K562 (cell line): ENCODE measurements at regions not wholly inside any gene's neighbourhood (a gene's known extent, or its start where the extent isn't known, plus 50 kb on each side); places are given as distances from the start of the nearest gene placed in this dataset.

Source experiments
- POLR2A ChIP-seq: fragments of 450-650 bp; conservative IDR thresholded peaks from 2 replicates; pipeline ENCODE4 v1.6.1; 2016
- TF ChIP-seq, protein P1 (sequence below), 3 experiments: IDR thresholded peaks in 2 of 3; conservative IDR thresholded peaks in 1 of 3; 2 replicates each; pipeline ENCODE4 v1.5.1; 2011 to 2012; ENCODE audit warnings: low read length in 3 of 3, mild to moderate bottlenecking in 3 of 3, control low read depth in 2 of 3, improper control_type of control experiment in 1 of 3, inconsistent platforms in 1 of 3, low read depth in 1 of 3, mixed read lengths in 1 of 3, moderate library complexity in 1 of 3; ENCODE audit not compliant: insufficient read depth in 2 of 3

DNA sequence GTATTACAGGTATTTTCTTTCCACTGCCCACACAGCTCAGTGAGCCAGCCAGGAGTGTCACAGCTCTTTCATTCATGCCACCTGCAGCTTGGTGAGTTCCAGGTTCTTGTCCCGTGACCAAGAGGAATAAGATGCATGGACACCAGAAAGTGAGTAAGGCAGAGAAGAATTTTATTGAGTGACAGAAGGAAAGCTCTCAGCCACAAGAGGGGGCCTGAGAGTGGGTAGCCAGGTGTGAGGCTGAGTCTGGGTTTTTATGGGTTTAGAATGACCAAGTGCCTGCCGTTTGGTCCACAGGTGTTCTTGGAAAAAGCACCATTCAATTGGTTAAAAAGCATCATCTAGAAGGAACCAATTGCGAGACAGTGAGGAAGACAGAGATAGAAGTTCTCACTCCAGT, 1097.1 kb upstream of the SLC39A10 start:
- TF ChIP-seq, protein P1, sequence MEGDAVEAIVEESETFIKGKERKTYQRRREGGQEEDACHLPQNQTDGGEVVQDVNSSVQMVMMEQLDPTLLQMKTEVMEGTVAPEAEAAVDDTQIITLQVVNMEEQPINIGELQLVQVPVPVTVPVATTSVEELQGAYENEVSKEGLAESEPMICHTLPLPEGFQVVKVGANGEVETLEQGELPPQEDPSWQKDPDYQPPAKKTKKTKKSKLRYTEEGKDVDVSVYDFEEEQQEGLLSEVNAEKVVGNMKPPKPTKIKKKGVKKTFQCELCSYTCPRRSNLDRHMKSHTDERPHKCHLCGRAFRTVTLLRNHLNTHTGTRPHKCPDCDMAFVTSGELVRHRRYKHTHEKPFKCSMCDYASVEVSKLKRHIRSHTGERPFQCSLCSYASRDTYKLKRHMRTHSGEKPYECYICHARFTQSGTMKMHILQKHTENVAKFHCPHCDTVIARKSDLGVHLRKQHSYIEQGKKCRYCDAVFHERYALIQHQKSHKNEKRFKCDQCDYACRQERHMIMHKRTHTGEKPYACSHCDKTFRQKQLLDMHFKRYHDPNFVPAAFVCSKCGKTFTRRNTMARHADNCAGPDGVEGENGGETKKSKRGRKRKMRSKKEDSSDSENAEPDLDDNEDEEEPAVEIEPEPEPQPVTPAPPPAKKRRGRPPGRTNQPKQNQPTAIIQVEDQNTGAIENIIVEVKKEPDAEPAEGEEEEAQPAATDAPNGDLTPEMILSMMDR (IDR thresholded peaks at IDR 0.05 in 2 of 3, conservative IDR thresholded peaks at IDR 0.05 in 1 of 3; ENCODE audit: insufficient read depth in 2 of 3, low read depth in 1 of 3, low read length in 3 of 3): no peak
- no peak for TF ChIP-seq POLR2A
